GM18499 (cell line): ENCODE measurements at regions not wholly inside any gene's neighbourhood (a gene's known extent, or its start where the extent isn't known, plus 50 kb on each side); places are given as distances from the start of the nearest gene placed in this dataset.
"Not testable (repeated sequence)": the region's sequence is repeated elsewhere in the genome, so short reads cannot be mapped to it uniquely, and the experiment has no call there.

Source experiments
- ATAC-seq: cut with Tn5 transposase; IDR thresholded peaks from one replicate; pipeline ENCODE4 v1.9.1; 2021; ENCODE audit warnings: moderate number of reproducible peaks; ENCODE audit not compliant: insufficient read depth, unreplicated experiment

GRCh38 chr4:158395889-158396288 lies 125.8 kb upstream of the RXFP1 start:
- no peak for ATAC-seq

- ATAC-seq, result no peak
Observed at GRCh38 chr4:158397781-158398180, 123.9 kb upstream of the RXFP1 start.

- not testable (repeated sequence) for ATAC-seq
Observed at GRCh38 chr4:158407961-158408360, 113.7 kb upstream of the RXFP1 start.

GRCh38 chr4:158410272-158410671 lies 111.4 kb upstream of the RXFP1 start:
- no peak for ATAC-seq

GRCh38 chr4:158411269-158411668 lies 110.4 kb upstream of the RXFP1 start:
- no peak for ATAC-seq

GRCh38 chr4:158418679-158419078 lies 103.0 kb upstream of the RXFP1 start:
- not testable (repeated sequence) for ATAC-seq

GRCh38 chr4:158420782-158421181 lies 100.9 kb upstream of the RXFP1 start:
- no peak for ATAC-seq

GRCh38 chr4:158422546-158422945 lies 99.1 kb upstream of the RXFP1 start:
- no peak for ATAC-seq

- ATAC-seq, result no peak
Observed at GRCh38 chr4:158428242-158428641, 93.4 kb upstream of the RXFP1 start.

GRCh38 chr4:158442736-158443135 lies 78.9 kb upstream of the RXFP1 start:
- ATAC-seq, result no peak

- ATAC-seq, result no peak
Observed at GRCh38 chr4:158443731-158444130, 78.0 kb upstream of the RXFP1 start.

- no peak for ATAC-seq
Observed at GRCh38 chr4:158444621-158445020, 77.1 kb upstream of the RXFP1 start.

- no peak for ATAC-seq
Observed at GRCh38 chr4:158446106-158446505, 75.6 kb upstream of the RXFP1 start.

GRCh38 chr4:158450741-158451140 lies 70.9 kb upstream of the RXFP1 start:
- ATAC-seq, result no peak

GRCh38 chr4:158452116-158452515 lies 69.6 kb upstream of the RXFP1 start:
- ATAC-seq, result not testable (repeated sequence)

GRCh38 chr4:158458271-158458895 lies 63.3 kb upstream of the RXFP1 start:
- no peak for ATAC-seq

GRCh38 chr4:158459085-158459820 lies 62.4 kb upstream of the RXFP1 start:
- ATAC-seq, result no peak

GRCh38 chr4:158461336-158461735 lies 60.3 kb upstream of the RXFP1 start:
- no peak for ATAC-seq

GRCh38 chr4:158462611-158463010 lies 59.1 kb upstream of the RXFP1 start:
- no peak for ATAC-seq
